Naive B cell (primary cell): ENCODE measurements at regions not wholly inside any gene's neighbourhood (a gene's known extent, or its start where the extent isn't known, plus 50 kb on each side); places are given as distances from the start of the nearest gene placed in this dataset.

Experiments
- ATAC-seq, 2 donors: fragments of 150-1000 bp; cut with Tn5 transposase; 2 replicates each; pipeline ENCODE4 v1.10.0; 2021; ENCODE audit warnings: low read depth in 2 of 2, mild to moderate bottlenecking in 2 of 2, moderate library complexity in 2 of 2
- DNase-seq: peaks from one replicate; pipeline ENCODE4 v3.0.0; 2022
- H3K27ac Mint-ChIP-seq, 6 donors: one replicate each; pipeline ENCODE4 v1.8.0; 2020 to 2022; ENCODE audit warnings: mild to moderate bottlenecking in 6 of 6, mixed read lengths in 6 of 6, moderate library complexity in 5 of 6, inconsistent platforms in 2 of 6
- H3K27me3 Mint-ChIP-seq, 3 donors: one replicate each; pipeline ENCODE4 v1.8.0; 2021 to 2022; ENCODE audit warnings: mixed read lengths in 3 of 3, mild to moderate bottlenecking in 1 of 3
- H3K36me3 Mint-ChIP-seq, 2 donors: one replicate each; pipeline ENCODE4 v1.8.0; 2020 to 2022; ENCODE audit warnings: mixed read lengths in 2 of 2, inconsistent platforms in 1 of 2, mild to moderate bottlenecking in 1 of 2
- H3K4me1 Mint-ChIP-seq, 3 donors: one replicate each; pipeline ENCODE4 v1.8.0; 2020 to 2022; ENCODE audit warnings: mixed read lengths in 3 of 3, inconsistent platforms in 1 of 3, mild to moderate bottlenecking in 1 of 3, moderate library complexity in 1 of 3
- H3K4me3 Mint-ChIP-seq, 8 donors: one replicate each; pipeline ENCODE4 v1.8.0; 2020 to 2022; ENCODE audit warnings: mild to moderate bottlenecking in 8 of 8, mixed read lengths in 8 of 8, moderate library complexity in 8 of 8, inconsistent platforms in 2 of 8
- H3K9me3 Mint-ChIP-seq, 7 donors: one replicate each; pipeline ENCODE4 v1.8.0; 2020 to 2022; ENCODE audit warnings: mixed read lengths in 7 of 7, mild to moderate bottlenecking in 5 of 7, inconsistent platforms in 2 of 7, moderate library complexity in 1 of 7

GRCh38 chr4:122671919-122672490, 51.1 kb upstream of the IL21 start:
- no peak overlapping the region for H3K4me3 Mint-ChIP-seq
- H3K27ac Mint-ChIP-seq: no peak overlapping the region
- H3K9me3 Mint-ChIP-seq: peaks cover 0 to 5% (median 0%) of the 10 kb centered on the region in 7 donors
- ATAC-seq (no peak), DNase-seq (no peak)
- no peaks in the 10 kb centered on the region for H3K36me3 Mint-ChIP-seq
- no peaks in the 10 kb centered on the region for H3K4me1 Mint-ChIP-seq
- H3K27me3 Mint-ChIP-seq: peaks cover 0 to 33% (median 20%) of the 10 kb centered on the region in 3 donors

DNA sequence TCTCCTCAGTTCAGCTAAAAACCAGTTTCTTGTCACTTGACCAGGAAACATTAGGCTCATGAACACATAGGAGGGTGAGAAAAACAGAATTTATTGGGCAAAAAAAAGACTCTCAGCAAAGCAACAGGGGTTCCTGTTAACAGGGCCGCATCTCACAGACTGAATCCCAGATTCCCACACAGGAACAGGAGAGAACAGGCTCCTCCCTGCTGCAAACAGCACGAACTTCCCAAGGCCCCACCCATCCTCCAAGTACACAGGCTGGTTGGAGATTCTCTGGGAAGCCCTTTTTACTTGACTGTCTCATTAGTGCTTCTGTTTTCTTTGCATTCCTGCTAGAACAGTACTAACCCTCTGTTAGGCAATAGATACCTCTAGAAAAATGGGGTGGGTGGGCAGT, 52.4 kb upstream of the IL21 start:
- no peak overlapping the region for H3K4me3 Mint-ChIP-seq
- no peaks in the 10 kb centered on the region for H3K36me3 Mint-ChIP-seq
- H3K27ac Mint-ChIP-seq: no peak overlapping the region
- no peaks in the 10 kb centered on the region for H3K4me1 Mint-ChIP-seq
- DNase-seq (no peak), ATAC-seq (no peak)
- peaks cover 0 to 39% (median 24%) of the 10 kb centered on the region in 3 donors for H3K27me3 Mint-ChIP-seq
- peaks cover 0 to 5% (median 0%) of the 10 kb centered on the region in 7 donors for H3K9me3 Mint-ChIP-seq

DNA sequence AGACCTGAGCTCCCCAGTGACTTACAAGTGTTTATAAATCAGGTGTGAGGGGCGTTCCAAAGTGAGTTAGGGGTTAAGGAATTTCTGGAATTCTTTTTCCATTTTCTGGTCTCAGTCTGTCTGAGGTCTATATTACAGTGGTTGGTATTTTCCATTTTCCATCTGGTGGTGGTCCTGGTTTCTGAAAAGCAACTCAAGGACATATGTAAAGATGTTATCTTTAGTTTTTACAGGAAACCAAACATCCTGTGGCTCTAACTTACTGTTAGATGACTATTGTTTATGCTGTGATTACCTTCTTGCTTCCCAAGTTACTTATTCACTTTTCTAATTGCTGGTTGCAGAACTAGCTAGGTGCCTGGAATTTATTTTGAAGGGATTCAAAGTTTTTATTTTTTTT, 53.5 kb upstream of the IL21 start:
- ATAC-seq: no peak
- Mint-ChIP-seq H3K27ac (no peak overlapping the region), H3K4me3 (no peak overlapping the region), H3K27me3 (peaks cover 2 to 30% (median 15%) of the 10 kb centered on the region in 3 donors), H3K36me3 (no peaks in the 10 kb centered on the region), H3K9me3 (peaks cover 0 to 8% (median 0%) of the 10 kb centered on the region in 7 donors), H3K4me1 (no peaks in the 10 kb centered on the region)
- no peak for DNase-seq

- no peaks in the 10 kb centered on the region for H3K36me3 Mint-ChIP-seq
- DNase-seq (no peak), ATAC-seq (no peak)
- H3K4me1 Mint-ChIP-seq: no peaks in the 10 kb centered on the region
- H3K4me3 Mint-ChIP-seq: no peak overlapping the region
- peaks cover 8 to 30% (median 15%) of the 10 kb centered on the region in 3 donors for H3K27me3 Mint-ChIP-seq
- H3K27ac Mint-ChIP-seq: no peak overlapping the region
- H3K9me3 Mint-ChIP-seq: peaks cover 10 to 53% (median 20%) of the 10 kb centered on the region in 7 donors
Observed at GRCh38 chr4:122679317-122679716, 53.2 kb upstream of the BBS12 start.

GRCh38 chr4:122679946-122680345, 52.6 kb upstream of the BBS12 start:
- Mint-ChIP-seq H3K9me3 (peaks cover 12 to 56% (median 20%) of the 10 kb centered on the region in 7 donors), H3K27ac (no peak overlapping the region), H3K4me3 (no peak overlapping the region), H3K4me1 (no peaks in the 10 kb centered on the region), H3K36me3 (no peaks in the 10 kb centered on the region), H3K27me3 (peaks cover 8 to 28% (median 15%) of the 10 kb centered on the region in 3 donors)
- DNase-seq (no peak), ATAC-seq (no peak)

DNA sequence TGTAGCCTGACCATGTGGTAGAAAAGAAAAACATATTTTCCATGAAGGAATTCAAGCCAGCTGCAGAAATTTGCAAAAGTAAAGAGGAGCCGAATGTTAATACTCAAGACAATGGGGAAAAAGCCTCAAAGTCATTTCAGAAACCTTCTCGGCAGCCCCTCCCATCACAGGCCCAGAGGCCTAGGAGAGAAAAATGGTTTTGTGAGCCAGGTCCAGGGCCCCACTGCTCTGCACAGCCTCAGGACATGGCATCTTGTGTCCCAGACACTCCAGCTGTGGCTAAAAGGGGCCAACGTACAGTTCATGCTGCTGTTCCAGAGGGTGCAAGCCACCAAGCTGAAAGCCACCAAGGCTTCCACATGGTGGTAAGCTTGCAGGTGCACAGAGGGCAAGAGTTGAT, 50.9 kb upstream of the BBS12 start:
- H3K4me3 Mint-ChIP-seq: no peak overlapping the region
- ATAC-seq: no peak
- no peak for DNase-seq
- H3K27me3 Mint-ChIP-seq: peaks cover 9 to 13% (median 12%) of the 10 kb centered on the region in 3 donors
- no peaks in the 10 kb centered on the region for H3K4me1 Mint-ChIP-seq
- H3K9me3 Mint-ChIP-seq: peaks cover 12 to 56% (median 20%) of the 10 kb centered on the region in 7 donors
- no peak overlapping the region for H3K27ac Mint-ChIP-seq
- no peaks in the 10 kb centered on the region for H3K36me3 Mint-ChIP-seq
